WTC11 (cell line): ENCODE measurements at regions not wholly inside any gene's neighbourhood (a gene's known extent, or its start where the extent isn't known, plus 50 kb on each side); places are given as distances from the start of the nearest gene placed in this dataset.

Experiments used
- ATAC-seq: fragments of 200-7000 bp; cut with Tn5 transposase; 2 replicates; pipeline ENCODE4 v1.10.0; 2021; ENCODE audit warnings: mild to moderate bottlenecking, moderate library complexity
- CTCF ChIA-PET: fragments of 300-600 bp; sonication (Branson Sonifier 250); formaldehyde crosslinking; loops from one replicate; lab custom pipeline; 2021; ENCODE audit warnings: antibody characterized with exemption; lab: Charles Lee
- POLR2A ChIA-PET: fragments of 350-600 bp; sonication (Branson Sonifier 250); formaldehyde crosslinking; loops from one replicate; lab custom pipeline; 2021; ENCODE audit warnings: antibody characterized with exemption; lab: Charles Lee
- DNase-seq: peaks from one replicate; pipeline ENCODE4 v3.0.0; 2021; ENCODE audit warnings: low spot score
- H3K27ac Mint-ChIP-seq: 2 replicates; pipeline ENCODE4 v1.8.0; 2021; ENCODE audit warnings: mixed read lengths
- H3K27me3 Mint-ChIP-seq: 2 replicates; pipeline ENCODE4 v1.8.0; 2021; ENCODE audit warnings: low read depth, mild to moderate bottlenecking, moderate library complexity, mixed read lengths
- H3K36me3 Mint-ChIP-seq: 2 replicates; pipeline ENCODE4 v1.8.0; 2021; ENCODE audit warnings: mixed read lengths
- H3K4me1 Mint-ChIP-seq: 2 replicates; pipeline ENCODE4 v1.8.0; 2022; ENCODE audit warnings: mixed read lengths
- H3K4me3 Mint-ChIP-seq: 2 replicates; pipeline ENCODE4 v1.8.0; 2021; ENCODE audit warnings: mild to moderate bottlenecking, moderate library complexity, mixed read lengths
- H3K9me3 Mint-ChIP-seq: 2 replicates; pipeline ENCODE4 v1.8.0; 2021; ENCODE audit warnings: mixed read lengths
- AFF4 ChIP-seq: sonication (generic); formaldehyde crosslinking; IDR thresholded peaks from 2 replicates; pipeline ENCODE4 v1.8.1; 2023; ENCODE audit warnings: mild to moderate bottlenecking, missing genetic modification reagents, borderline replicate concordance
- CBFB ChIP-seq: sonication (generic); formaldehyde crosslinking; IDR thresholded peaks from 2 replicates; pipeline ENCODE4 v1.8.1; 2022; ENCODE audit warnings: mild to moderate bottlenecking, low read depth, missing genetic modification reagents
- E2F4 ChIP-seq: sonication (generic); formaldehyde crosslinking; IDR thresholded peaks from 2 replicates; pipeline ENCODE4 v1.8.1; 2022; ENCODE audit warnings: low read depth, mild to moderate bottlenecking, moderate library complexity, missing genetic modification reagents, borderline replicate concordance
- ELF4 ChIP-seq: sonication (generic); formaldehyde crosslinking; IDR thresholded peaks from 2 replicates; pipeline ENCODE4 v1.8.1; 2022; ENCODE audit warnings: low read depth, mild to moderate bottlenecking, moderate library complexity, missing genetic modification reagents
- FOXP1 ChIP-seq: sonication (generic); formaldehyde crosslinking; IDR thresholded peaks from 2 replicates; pipeline ENCODE4 v1.8.0; 2022; ENCODE audit warnings: missing genetic modification reagents, mild to moderate bottlenecking, moderate library complexity, borderline replicate concordance
- GABPB1 ChIP-seq: sonication (generic); formaldehyde crosslinking; IDR thresholded peaks from 2 replicates; pipeline ENCODE4 v1.8.1; 2023; ENCODE audit warnings: mild to moderate bottlenecking, missing genetic modification reagents
- IRF1 ChIP-seq: sonication (generic); formaldehyde crosslinking; IDR thresholded peaks from 2 replicates; pipeline ENCODE4 v1.8.0; 2023; ENCODE audit warnings: missing genetic modification reagents
- NR2C2 ChIP-seq: sonication (generic); formaldehyde crosslinking; IDR thresholded peaks from 2 replicates; pipeline ENCODE4 v1.8.0; 2022; ENCODE audit warnings: mild to moderate bottlenecking, missing genetic modification reagents
- OVOL2 ChIP-seq: fragments of 250-450 bp; sonication (Bioruptor Pico); IDR thresholded peaks from 2 replicates; pipeline ENCODE4 v1.9.0; 2021; ENCODE audit warnings: mild to moderate bottlenecking, borderline replicate concordance
- RORB ChIP-seq: fragments of 250-450 bp; sonication (Bioruptor Pico); IDR thresholded peaks from 2 replicates; pipeline ENCODE4 v1.9.0; 2021; ENCODE audit warnings: mild to moderate bottlenecking
- SOX15 ChIP-seq: fragments of 250-450 bp; sonication (Bioruptor Pico); IDR thresholded peaks from 2 replicates; pipeline ENCODE4 v1.9.0; 2021; ENCODE audit warnings: mild to moderate bottlenecking
- ZMAT4 ChIP-seq: fragments of 250-450 bp; sonication (Bioruptor Pico); IDR thresholded peaks from 2 replicates; pipeline ENCODE4 v1.9.0; 2021; ENCODE audit warnings: mild to moderate bottlenecking
- TF ChIP-seq, protein P1 (sequence below): fragments of 250-450 bp; sonication (Bioruptor Pico); IDR thresholded peaks from 2 replicates; pipeline ENCODE4 v1.9.0; 2021; ENCODE audit warnings: mild to moderate bottlenecking, borderline replicate concordance
- TF ChIP-seq, protein P2 (sequence below): fragments of 200-600 bp; IDR thresholded peaks from 2 replicates; pipeline ENCODE4 v1.8.0; 2022; ENCODE audit warnings: antibody characterized with exemption
- TF ChIP-seq, protein P3 (sequence below): sonication (generic); formaldehyde crosslinking; IDR thresholded peaks from 2 replicates; pipeline ENCODE4 v1.8.0; 2022; ENCODE audit warnings: mild to moderate bottlenecking, missing genetic modification reagents
- TF ChIP-seq, protein P4 (sequence below): sonication (generic); formaldehyde crosslinking; conservative IDR thresholded peaks from 2 replicates; pipeline ENCODE4 v1.8.1; 2022; ENCODE audit warnings: mild to moderate bottlenecking, missing genetic modification reagents
- TF ChIP-seq, protein P5 (sequence below): sonication (generic); formaldehyde crosslinking; IDR thresholded peaks from 2 replicates; pipeline ENCODE4 v1.8.0; 2022; ENCODE audit warnings: missing genetic modification reagents

- peaks cover 18% of the 10 kb centered on the region for H3K9me3 Mint-ChIP-seq
- no peak overlapping the region for H3K4me3 Mint-ChIP-seq
- no peaks in the 10 kb centered on the region for H3K36me3 Mint-ChIP-seq
- DNase-seq (no peak), ATAC-seq (no peak)
- H3K27me3 Mint-ChIP-seq: no peaks in the 10 kb centered on the region
- H3K27ac Mint-ChIP-seq: no peak overlapping the region
- ChIA-PET CTCF (no interaction called here), POLR2A (no interaction called here)
- H3K4me1 Mint-ChIP-seq: peaks cover 34% of the 10 kb centered on the region
- TF ChIP-seq OVOL2 (CRISPR knock-in tag) (no peak), AFF4 (no peak), CBFB (CRISPR knock-in tag) (no peak), GABPB1 (CRISPR knock-in tag) (no peak), ZMAT4 (CRISPR knock-in tag) (no peak), ELF4 (CRISPR knock-in tag) (no peak), RORB (CRISPR knock-in tag) (no peak), IRF1 (CRISPR knock-in tag) (no peak), NR2C2 (CRISPR knock-in tag) (no peak), FOXP1 (CRISPR knock-in tag) (no peak), E2F4 (CRISPR knock-in tag) (no peak), SOX15 (no peak)
- TF ChIP-seq, protein P1, sequence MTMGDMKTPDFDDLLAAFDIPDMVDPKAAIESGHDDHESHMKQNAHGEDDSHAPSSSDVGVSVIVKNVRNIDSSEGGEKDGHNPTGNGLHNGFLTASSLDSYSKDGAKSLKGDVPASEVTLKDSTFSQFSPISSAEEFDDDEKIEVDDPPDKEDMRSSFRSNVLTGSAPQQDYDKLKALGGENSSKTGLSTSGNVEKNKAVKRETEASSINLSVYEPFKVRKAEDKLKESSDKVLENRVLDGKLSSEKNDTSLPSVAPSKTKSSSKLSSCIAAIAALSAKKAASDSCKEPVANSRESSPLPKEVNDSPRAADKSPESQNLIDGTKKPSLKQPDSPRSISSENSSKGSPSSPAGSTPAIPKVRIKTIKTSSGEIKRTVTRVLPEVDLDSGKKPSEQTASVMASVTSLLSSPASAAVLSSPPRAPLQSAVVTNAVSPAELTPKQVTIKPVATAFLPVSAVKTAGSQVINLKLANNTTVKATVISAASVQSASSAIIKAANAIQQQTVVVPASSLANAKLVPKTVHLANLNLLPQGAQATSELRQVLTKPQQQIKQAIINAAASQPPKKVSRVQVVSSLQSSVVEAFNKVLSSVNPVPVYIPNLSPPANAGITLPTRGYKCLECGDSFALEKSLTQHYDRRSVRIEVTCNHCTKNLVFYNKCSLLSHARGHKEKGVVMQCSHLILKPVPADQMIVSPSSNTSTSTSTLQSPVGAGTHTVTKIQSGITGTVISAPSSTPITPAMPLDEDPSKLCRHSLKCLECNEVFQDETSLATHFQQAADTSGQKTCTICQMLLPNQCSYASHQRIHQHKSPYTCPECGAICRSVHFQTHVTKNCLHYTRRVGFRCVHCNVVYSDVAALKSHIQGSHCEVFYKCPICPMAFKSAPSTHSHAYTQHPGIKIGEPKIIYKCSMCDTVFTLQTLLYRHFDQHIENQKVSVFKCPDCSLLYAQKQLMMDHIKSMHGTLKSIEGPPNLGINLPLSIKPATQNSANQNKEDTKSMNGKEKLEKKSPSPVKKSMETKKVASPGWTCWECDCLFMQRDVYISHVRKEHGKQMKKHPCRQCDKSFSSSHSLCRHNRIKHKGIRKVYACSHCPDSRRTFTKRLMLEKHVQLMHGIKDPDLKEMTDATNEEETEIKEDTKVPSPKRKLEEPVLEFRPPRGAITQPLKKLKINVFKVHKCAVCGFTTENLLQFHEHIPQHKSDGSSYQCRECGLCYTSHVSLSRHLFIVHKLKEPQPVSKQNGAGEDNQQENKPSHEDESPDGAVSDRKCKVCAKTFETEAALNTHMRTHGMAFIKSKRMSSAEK (CRISPR knock-in tag): no peak
- TF ChIP-seq, protein P2, sequence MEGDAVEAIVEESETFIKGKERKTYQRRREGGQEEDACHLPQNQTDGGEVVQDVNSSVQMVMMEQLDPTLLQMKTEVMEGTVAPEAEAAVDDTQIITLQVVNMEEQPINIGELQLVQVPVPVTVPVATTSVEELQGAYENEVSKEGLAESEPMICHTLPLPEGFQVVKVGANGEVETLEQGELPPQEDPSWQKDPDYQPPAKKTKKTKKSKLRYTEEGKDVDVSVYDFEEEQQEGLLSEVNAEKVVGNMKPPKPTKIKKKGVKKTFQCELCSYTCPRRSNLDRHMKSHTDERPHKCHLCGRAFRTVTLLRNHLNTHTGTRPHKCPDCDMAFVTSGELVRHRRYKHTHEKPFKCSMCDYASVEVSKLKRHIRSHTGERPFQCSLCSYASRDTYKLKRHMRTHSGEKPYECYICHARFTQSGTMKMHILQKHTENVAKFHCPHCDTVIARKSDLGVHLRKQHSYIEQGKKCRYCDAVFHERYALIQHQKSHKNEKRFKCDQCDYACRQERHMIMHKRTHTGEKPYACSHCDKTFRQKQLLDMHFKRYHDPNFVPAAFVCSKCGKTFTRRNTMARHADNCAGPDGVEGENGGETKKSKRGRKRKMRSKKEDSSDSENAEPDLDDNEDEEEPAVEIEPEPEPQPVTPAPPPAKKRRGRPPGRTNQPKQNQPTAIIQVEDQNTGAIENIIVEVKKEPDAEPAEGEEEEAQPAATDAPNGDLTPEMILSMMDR: no peak
- TF ChIP-seq, protein P3, sequence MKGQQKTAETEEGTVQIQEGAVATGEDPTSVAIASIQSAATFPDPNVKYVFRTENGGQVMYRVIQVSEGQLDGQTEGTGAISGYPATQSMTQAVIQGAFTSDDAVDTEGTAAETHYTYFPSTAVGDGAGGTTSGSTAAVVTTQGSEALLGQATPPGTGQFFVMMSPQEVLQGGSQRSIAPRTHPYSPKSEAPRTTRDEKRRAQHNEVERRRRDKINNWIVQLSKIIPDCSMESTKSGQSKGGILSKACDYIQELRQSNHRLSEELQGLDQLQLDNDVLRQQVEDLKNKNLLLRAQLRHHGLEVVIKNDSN (CRISPR knock-in tag): no peak
- TF ChIP-seq, protein P4, sequence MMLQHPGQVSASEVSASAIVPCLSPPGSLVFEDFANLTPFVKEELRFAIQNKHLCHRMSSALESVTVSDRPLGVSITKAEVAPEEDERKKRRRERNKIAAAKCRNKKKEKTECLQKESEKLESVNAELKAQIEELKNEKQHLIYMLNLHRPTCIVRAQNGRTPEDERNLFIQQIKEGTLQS: no peak
- TF ChIP-seq, protein P5, sequence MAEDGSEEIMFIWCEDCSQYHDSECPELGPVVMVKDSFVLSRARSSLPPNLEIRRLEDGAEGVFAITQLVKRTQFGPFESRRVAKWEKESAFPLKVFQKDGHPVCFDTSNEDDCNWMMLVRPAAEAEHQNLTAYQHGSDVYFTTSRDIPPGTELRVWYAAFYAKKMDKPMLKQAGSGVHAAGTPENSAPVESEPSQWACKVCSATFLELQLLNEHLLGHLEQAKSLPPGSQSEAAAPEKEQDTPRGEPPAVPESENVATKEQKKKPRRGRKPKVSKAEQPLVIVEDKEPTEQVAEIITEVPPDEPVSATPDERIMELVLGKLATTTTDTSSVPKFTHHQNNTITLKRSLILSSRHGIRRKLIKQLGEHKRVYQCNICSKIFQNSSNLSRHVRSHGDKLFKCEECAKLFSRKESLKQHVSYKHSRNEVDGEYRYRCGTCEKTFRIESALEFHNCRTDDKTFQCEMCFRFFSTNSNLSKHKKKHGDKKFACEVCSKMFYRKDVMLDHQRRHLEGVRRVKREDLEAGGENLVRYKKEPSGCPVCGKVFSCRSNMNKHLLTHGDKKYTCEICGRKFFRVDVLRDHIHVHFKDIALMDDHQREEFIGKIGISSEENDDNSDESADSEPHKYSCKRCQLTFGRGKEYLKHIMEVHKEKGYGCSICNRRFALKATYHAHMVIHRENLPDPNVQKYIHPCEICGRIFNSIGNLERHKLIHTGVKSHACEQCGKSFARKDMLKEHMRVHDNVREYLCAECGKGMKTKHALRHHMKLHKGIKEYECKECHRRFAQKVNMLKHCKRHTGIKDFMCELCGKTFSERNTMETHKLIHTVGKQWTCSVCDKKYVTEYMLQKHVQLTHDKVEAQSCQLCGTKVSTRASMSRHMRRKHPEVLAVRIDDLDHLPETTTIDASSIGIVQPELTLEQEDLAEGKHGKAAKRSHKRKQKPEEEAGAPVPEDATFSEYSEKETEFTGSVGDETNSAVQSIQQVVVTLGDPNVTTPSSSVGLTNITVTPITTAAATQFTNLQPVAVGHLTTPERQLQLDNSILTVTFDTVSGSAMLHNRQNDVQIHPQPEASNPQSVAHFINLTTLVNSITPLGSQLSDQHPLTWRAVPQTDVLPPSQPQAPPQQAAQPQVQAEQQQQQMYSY: no peak
These were observed 55.5 kb upstream of the ZNF366 start for GRCh38 chr5:72562717-72563116.
